GM18517 (cell line): ENCODE measurements at regions not wholly inside any gene's neighbourhood (a gene's known extent, or its start where the extent isn't known, plus 50 kb on each side); places are given as distances from the start of the nearest gene placed in this dataset.

ENCODE experiments used
- ATAC-seq: cut with Tn5 transposase; IDR thresholded peaks from one replicate; pipeline ENCODE4 v1.9.1; 2021; ENCODE audit warnings: mild to moderate bottlenecking, moderate library complexity; ENCODE audit not compliant: unreplicated experiment

- ATAC-seq: no peak
These were observed 184.0 kb upstream of the UBL3 start for GRCh38 chr13:30034458-30034795.

GRCh38 chr13:30033681-30034457, 183.5 kb upstream of the UBL3 start:
- ATAC-seq: no peak

DNA sequence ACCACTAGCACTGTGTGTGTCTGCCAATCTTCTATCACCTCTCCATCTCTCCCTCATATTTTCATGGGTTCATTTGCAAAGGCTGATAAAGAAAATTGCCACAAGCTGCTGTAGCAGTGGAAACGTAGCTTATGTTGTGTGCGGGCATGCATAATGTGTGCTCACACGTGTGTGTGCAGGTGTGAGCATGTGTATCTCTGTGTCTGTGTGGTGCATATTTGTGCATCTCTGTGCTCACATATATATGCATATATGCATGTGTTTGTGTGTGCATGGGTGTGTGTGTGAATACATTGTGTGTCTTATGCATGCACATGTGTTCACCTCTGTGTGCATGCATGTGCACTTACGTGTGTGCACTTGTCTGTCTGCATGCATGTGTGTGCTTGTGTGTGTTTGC, 181.8 kb upstream of the UBL3 start:
- no peak for ATAC-seq

DNA sequence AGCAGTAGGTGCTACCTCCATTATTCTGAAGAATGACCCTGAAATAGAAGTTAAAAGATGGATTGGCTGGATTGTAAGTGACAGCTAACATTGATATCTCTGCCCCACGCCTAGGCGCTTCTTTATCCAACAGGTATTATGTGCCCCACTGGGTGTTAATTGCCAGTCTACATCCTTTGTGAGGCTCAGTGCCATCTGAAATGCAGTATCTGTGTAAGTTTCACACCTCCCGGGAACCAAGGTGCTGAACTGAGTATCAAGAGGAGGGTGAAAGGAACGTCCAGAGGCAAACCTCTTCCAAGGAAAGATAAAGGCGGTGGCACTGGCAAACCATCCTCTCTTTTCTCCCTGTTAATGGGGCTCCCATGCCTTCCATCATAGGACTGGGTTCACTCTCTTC, 181.1 kb upstream of the UBL3 start:
- ATAC-seq: no peak

DNA sequence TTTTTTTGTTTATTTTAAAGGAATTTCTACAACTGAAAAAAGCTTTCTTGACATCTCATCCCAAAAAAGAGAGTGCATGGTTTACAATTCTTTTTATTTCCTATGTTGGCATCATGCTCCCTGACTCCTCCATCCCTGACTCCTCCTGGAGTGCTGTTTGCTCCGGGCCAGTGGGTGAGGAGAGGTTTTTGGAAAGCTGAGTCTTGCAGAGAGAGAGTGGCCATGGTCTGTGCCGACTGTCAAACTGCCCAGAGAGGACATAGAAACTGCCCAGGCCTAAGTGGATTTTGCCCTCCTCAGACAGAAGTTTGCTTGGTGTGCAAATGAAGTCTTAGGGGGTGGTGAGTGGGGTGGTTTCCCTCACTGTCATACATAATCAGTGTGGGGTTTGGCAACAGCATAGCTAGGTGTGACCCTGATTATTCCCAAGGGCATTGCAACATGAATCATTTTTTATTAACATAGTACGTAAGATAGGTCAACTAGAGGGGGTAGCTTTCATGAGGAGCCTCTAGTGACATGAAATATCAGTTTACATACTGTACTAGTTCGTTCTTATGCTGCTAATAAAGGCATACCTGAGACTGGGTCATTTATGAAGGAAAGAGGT, 179.8 kb upstream of the UBL3 start:
- no peak for ATAC-seq

GRCh38 chr13:30027569-30028455, 177.4 kb upstream of the UBL3 start:
- ATAC-seq: no peak

- no peak for ATAC-seq
These were observed 176.5 kb upstream of the UBL3 start for GRCh38 chr13:30026909-30027308.

DNA sequence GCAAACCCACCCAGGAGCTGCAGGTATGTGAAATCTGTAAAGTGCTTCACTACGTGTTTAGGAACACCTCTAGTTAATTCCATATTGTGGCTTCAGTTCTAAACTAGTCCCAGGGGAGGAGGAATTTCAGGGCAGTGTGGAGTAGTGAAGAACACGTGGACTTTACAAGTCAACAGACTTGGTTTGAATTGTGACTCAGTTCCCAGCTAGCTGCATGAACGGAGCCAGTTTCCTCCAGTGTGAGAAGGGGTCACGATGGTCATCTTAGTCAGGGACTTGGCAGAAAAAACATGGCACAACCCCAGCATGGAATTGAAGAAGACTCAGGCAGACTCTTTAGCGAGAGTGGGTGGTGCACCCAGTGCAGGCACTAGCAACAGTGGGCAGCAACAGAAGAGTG, 175.7 kb upstream of the UBL3 start:
- ATAC-seq: no peak

GRCh38 chr13:30025351-30025750, 174.9 kb upstream of the UBL3 start:
- ATAC-seq: no peak

- ATAC-seq: no peak
These were observed 173.9 kb upstream of the UBL3 start for GRCh38 chr13:30024125-30024865.

DNA sequence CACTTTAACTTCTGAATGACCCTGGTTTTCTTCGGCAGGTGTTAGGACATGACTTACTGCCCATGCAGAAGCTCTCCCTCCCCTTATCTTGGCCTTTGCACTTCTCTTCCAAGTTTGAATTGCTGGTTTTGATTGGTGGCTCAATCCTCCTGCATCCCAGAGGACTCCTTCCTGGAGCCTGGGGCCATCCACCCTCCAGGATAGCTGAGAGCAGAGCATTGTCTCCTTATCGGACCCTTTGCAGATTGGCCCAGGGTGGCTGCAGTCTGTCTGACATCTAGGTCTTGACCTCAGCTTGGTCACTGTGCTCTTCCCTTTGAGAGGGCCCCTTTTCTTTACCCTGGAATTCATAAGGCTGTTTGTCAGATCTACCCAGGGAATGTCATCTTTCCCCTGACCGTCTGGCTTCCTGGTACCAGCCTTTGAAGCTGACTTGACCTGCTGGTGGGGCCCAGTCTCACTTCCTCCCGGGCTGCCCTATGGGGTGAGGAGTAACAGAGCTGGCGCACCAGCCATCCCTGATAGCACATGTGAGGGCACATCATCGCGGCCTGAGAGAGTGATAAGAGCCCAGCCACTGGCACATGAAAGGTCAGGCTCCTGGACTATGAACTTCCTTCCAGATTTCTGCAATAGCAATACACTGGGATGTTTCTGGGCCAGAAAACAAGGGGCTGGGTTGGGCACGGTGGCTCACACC, 172.9 kb upstream of the UBL3 start:
- ATAC-seq: no peak

- no peak for ATAC-seq
These were observed 172.4 kb upstream of the UBL3 start for GRCh38 chr13:30022796-30023195.

DNA sequence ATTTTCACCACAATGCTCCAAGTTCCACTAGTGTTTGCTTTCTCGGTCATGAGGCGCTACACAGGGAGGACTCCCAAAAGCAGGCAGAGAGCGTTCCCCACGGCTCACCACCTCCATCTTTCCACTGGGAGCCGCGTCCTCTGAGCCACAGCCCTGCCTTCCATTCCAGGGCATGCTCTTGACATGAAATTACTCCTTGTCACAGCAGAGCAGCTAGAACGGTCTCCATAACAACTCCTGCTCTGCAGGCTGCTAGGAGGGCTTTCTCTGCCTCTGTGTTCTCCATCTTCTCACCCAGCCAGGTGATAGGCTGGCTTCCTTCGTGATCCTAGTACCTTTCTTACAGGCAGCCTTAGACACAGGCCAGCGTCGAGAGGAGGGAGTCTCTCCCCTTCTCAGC, 171.8 kb upstream of the UBL3 start:
- ATAC-seq: no peak

- no peak for ATAC-seq
These were observed 171.2 kb upstream of the UBL3 start for GRCh38 chr13:30021611-30022010.

DNA sequence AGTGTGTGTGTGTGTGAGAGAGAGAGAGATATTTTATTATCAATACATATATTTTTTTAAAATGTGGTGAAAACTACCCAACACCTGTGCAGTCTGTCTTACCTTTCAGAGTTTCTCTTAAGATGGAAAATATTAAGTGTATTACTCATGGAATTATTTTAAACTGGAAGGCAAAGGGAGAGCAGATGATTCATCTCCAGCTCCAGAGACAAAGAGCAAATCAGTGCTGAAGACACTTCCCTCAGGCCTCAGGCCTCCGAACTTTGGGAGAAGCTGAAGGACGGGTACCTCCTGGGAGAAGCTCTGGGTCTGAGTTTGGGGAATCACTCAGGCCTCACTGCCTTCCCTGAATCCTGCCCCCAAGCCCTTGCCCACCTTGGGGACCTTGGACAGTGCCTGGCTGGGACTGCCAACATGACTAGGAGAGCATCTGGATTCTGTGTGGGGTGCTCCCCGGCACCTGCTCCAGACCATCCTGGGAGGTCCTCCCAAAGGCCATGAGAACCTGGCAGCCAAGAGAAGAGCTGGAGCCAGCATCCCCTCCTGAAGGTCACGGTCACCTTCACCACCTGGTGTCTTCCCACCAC, 170.4 kb upstream of the UBL3 start:
- no peak for ATAC-seq

- no peak for ATAC-seq
These were observed 169.5 kb upstream of the UBL3 start for GRCh38 chr13:30019648-30020626.

DNA sequence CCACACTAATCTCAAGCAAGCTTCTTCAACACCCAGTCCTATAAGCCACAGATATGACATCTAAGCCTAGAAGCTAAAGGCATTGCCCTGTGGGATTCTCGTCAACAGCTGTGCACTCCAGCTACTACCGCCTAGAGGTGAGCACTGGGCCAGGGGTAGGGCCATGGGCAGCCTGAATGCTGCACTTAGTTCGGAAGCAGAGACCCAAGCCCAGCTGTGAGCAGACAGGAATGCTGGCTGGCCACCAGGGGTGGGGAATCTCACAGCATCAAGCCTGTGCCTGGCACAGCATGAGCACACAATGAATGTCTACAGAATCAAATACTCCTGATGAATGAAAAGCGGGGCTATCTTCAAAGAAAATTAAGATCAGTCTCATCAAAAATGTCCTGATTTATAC, 167.5 kb upstream of the UBL3 start:
- ATAC-seq: no peak

DNA sequence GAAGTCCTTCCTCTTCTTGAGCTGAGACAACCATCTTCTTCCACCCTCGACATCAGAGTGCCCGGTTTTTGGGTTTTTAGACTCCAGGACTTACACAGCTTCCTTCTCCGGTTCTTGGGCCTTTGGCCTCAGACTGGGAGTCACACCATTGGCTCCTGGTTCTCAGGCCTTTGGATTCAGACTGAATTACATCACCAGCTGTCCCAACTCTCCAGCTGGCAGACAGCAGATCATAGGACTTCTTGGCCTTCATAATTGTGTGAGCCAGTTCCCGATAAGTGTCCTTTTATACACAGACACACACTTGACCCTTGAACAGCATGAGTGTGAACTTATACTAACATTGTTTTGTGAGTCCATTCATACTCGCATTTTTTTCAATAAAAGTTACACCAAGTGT, 166.0 kb upstream of the UBL3 start:
- no peak for ATAC-seq

DNA sequence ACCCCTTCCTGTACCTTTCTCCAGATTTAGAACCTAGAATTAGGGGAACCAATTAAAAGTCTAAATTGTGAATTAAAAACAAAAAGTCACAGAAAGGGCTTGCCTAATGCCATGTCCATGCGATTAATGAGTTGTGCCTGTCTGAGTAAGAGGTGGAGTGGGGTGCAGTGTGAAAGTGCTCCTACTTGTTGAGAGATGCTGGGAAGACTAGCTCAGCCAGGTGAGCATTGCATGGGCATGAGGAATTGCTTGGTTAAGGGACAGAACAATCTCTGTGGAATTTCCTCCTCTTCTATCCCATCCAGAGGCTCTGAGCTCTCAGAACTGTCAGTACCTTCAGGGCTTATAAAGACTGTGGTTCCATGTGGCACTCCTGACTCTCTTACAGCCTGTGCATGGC, 159.0 kb upstream of the UBL3 start:
- ATAC-seq: no peak
